MCF 10A (cell line): ENCODE measurements at regions not wholly inside any gene's neighbourhood (a gene's known extent, or its start where the extent isn't known, plus 50 kb on each side); places are given as distances from the start of the nearest gene placed in this dataset.
"Not testable (repeated sequence)": the region's sequence is repeated elsewhere in the genome, so short reads cannot be mapped to it uniquely, and the experiment has no call there.

ENCODE experiments used
- BruUV-seq: library from RNA; stranded (reverse); fragments of 400-500 nt; replicated peaks from 2 replicates; lab custom pipeline; 2021; lab: Mats Ljungman, UMichigan
- CTCF ChIA-PET: fragments of 300-600 bp; sonication (Branson Sonifier 250); formaldehyde crosslinking; extraction: SDS; loops from one replicate; lab custom pipeline; 2021; ENCODE audit warnings: antibody characterized with exemption, inconsistent platforms; lab: Yijun Ruan, JAX
- POLR2A ChIA-PET: fragments of 300-600, 350-650 bp; sonication (Branson Sonifier 250); formaldehyde crosslinking; extraction: SDS; loops from one replicate; lab custom pipeline; 2020; ENCODE audit warnings: antibody characterized with exemption, inconsistent platforms; lab: Yijun Ruan, JAX
- DNase-seq: peaks from one replicate; pipeline ENCODE4 v3.0.0-alpha.2; 2018; ENCODE audit not compliant: unreplicated experiment
- H3K27ac Mint-ChIP-seq: one replicate; pipeline ENCODE4 v1.8.0; 2022; ENCODE audit warnings: mild to moderate bottlenecking, low read depth, mixed read lengths; ENCODE audit not compliant: unreplicated experiment
- H3K27me3 Mint-ChIP-seq: one replicate; pipeline ENCODE4 v1.8.0; 2022; ENCODE audit warnings: mixed read lengths; ENCODE audit not compliant: insufficient read depth, unreplicated experiment
- H3K36me3 Mint-ChIP-seq: one replicate; pipeline ENCODE4 v1.8.0; 2022; ENCODE audit warnings: mild to moderate bottlenecking, moderate library complexity, mixed read lengths; ENCODE audit not compliant: insufficient read depth, unreplicated experiment
- H3K4me1 Mint-ChIP-seq: one replicate; pipeline ENCODE4 v1.8.0; 2022; ENCODE audit warnings: mixed read lengths; ENCODE audit not compliant: insufficient read depth, unreplicated experiment
- H3K4me3 Mint-ChIP-seq: one replicate; pipeline ENCODE4 v1.8.0; 2022; ENCODE audit warnings: mild to moderate bottlenecking, moderate library complexity, mixed read lengths; ENCODE audit not compliant: unreplicated experiment
- H3K9me3 Mint-ChIP-seq: one replicate; pipeline ENCODE4 v1.8.0; 2022; ENCODE audit warnings: mixed read lengths; ENCODE audit not compliant: unreplicated experiment
- intact Hi-C: fragments of 100-400 bp; cut with micrococcal nuclease; formaldehyde crosslinking; loops from 2 replicates; pipeline ENCODE4 v1.14.1; 2022
- TF ChIP-seq, protein P1 (sequence below): fragments of 200-600 bp; IDR thresholded peaks from one replicate; pipeline ENCODE4 v1.8.0; 2022; ENCODE audit warnings: antibody characterized with exemption, mild to moderate bottlenecking; ENCODE audit not compliant: unreplicated experiment

DNA sequence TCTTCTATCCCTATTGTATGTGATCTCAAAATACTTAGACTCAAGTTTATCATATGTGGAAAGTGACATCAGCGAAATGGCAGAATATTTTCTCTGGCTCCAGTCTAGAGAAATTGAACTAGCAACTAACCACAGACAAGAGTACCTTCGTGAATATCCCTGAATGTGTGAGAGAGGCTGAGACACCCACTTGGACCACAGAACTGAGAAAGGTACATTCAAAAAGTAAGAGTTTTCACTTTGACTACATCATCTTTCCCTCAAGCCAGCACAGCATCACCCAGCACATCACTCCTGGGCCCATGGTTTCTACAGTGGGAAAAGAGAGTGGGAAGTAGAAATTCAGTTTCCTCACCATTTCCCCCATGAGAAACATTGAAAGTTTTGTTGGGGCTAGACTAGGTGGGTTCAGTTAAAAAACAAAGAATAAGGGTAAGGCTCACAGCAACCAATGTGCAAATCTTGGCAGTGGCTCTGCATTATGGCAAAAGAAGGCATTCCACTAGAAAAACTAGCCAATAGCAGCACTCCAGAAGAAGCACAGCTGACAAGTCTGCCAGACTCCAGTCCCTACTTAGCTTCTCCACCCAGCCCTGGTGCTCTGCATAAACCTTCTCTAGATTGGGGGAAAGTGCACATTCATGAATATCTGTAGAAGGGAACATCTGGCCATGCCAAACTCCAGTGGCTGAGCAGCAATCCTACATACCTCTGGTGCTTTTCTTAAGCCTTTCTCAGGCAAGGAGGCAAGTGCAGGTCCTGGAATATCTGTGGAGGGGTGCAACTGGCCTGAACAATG lies 225.6 kb upstream of the VLDLR start:
- CTCF ChIA-PET: interaction anchor here (0.7 kb wide), 1 partner anchor 15 kb away, joined by 3 read pairs; no protein-coding TSS in a partner anchor
- POLR2A ChIA-PET: no interaction called here
- TF ChIP-seq, protein P1, sequence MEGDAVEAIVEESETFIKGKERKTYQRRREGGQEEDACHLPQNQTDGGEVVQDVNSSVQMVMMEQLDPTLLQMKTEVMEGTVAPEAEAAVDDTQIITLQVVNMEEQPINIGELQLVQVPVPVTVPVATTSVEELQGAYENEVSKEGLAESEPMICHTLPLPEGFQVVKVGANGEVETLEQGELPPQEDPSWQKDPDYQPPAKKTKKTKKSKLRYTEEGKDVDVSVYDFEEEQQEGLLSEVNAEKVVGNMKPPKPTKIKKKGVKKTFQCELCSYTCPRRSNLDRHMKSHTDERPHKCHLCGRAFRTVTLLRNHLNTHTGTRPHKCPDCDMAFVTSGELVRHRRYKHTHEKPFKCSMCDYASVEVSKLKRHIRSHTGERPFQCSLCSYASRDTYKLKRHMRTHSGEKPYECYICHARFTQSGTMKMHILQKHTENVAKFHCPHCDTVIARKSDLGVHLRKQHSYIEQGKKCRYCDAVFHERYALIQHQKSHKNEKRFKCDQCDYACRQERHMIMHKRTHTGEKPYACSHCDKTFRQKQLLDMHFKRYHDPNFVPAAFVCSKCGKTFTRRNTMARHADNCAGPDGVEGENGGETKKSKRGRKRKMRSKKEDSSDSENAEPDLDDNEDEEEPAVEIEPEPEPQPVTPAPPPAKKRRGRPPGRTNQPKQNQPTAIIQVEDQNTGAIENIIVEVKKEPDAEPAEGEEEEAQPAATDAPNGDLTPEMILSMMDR: no peak
- Mint-ChIP-seq H3K27ac (no peak overlapping the region), H3K27me3 (no peaks in the 10 kb centered on the region), H3K4me1 (no peaks in the 10 kb centered on the region), H3K36me3 (no peaks in the 10 kb centered on the region), H3K4me3 (no peak overlapping the region), H3K9me3 (no peaks in the 10 kb centered on the region)
- DNase-seq: no peak
- intact Hi-C loops: no loop called here
- no TSS peak for BruUV-seq

DNA sequence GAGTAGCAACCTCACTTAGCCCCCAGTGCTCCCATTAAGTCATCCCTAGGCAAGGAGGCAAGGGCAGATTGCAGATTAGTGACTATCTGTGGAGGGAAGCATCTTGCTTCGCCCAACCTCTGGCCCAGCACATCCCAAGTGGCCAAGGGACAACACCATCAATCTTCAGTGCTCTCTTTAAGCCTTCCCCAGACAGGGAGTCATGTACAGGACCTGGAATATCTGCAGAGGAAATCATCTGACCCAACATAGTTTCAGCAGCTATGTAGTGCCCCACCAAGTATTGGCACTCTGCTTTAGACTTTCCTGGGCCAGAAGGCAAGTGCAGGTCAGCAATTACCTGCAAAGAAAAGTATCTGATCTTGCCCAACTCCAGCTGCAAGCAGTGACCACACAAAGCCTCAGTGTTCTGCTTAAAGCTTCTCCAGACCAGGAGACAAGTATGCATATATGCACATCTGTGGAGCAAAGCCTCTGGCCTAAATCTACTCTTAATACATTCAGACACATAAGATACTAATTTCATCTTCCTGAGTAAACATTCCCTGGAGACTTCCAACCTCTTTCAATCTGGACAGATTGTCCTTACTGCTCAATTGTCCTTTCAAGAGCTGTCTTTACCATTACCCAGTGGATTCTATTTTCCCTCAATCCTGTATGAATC lies 224.8 kb upstream of the VLDLR start:
- H3K4me3 Mint-ChIP-seq: no peak overlapping the region
- TF ChIP-seq, protein P1: no peak
- intact Hi-C loops: no loop called here
- H3K27me3 Mint-ChIP-seq: no peaks in the 10 kb centered on the region
- no peak for DNase-seq
- H3K4me1 Mint-ChIP-seq: peaks cover 6% of the 10 kb centered on the region
- no peaks in the 10 kb centered on the region for H3K36me3 Mint-ChIP-seq
- CTCF ChIA-PET: interaction anchor here (0.7 kb wide), 1 partner anchor 15 kb away, joined by 3 read pairs; no protein-coding TSS in a partner anchor
- no peak overlapping the region for H3K27ac Mint-ChIP-seq
- POLR2A ChIA-PET: no interaction called here
- H3K9me3 Mint-ChIP-seq: no peaks in the 10 kb centered on the region
- BruUV-seq: no TSS peak

DNA sequence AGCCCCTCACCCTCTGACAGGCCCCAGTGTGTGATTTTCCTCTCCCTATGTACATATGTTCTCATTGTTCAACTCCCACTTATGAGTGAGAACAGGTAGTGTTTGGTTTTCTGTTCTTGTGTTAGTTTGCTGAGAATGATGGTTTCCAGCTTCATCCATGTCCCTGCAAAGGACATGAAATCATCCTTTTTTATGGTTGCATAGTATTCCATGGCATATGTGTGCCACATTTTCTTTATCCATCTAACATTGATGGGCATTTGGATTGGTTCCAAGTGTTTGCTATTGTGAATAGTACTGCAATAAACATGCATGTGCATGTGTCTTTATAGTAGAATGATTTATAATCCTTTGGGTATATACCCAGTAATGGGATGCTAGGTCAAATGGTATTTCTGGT lies 223.7 kb upstream of the VLDLR start:
- H3K4me3 Mint-ChIP-seq, H3K36me3 Mint-ChIP-seq, BruUV-seq, intact Hi-C loops, H3K4me1 Mint-ChIP-seq, CTCF ChIA-PET, POLR2A ChIA-PET, H3K27me3 Mint-ChIP-seq, H3K27ac Mint-ChIP-seq, H3K9me3 Mint-ChIP-seq, DNase-seq: not testable (repeated sequence)

DNA sequence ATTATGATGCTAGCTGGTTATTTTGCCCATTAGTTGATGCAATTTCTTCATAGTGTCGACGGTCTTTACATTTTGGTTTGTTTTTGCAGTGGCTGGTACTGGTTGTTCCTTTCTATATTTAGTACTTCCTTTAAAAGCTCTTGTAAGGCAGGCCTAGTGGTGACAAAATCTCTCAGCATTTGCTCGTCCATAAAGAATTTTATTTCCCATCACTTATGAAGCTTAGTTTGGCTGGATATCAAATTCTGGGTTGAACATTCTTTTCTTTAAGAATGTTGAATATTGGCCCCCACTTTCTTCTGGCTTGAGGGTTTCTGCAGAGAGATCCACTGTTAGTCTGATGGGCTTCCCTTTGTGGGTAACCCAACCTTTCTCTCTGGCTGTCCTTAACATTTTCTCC lies 219.8 kb upstream of the VLDLR start:
- BruUV-seq, intact Hi-C loops, H3K27ac Mint-ChIP-seq, DNase-seq, H3K9me3 Mint-ChIP-seq, H3K4me3 Mint-ChIP-seq, POLR2A ChIA-PET, H3K36me3 Mint-ChIP-seq, H3K27me3 Mint-ChIP-seq, H3K4me1 Mint-ChIP-seq: not testable (repeated sequence)
- CTCF ChIA-PET: interaction anchor here (0.6 to 0.7 kb wide), 2 partner anchors 163 to 307 kb away, joined by 3 read pairs; no protein-coding TSS in a partner anchor

DNA sequence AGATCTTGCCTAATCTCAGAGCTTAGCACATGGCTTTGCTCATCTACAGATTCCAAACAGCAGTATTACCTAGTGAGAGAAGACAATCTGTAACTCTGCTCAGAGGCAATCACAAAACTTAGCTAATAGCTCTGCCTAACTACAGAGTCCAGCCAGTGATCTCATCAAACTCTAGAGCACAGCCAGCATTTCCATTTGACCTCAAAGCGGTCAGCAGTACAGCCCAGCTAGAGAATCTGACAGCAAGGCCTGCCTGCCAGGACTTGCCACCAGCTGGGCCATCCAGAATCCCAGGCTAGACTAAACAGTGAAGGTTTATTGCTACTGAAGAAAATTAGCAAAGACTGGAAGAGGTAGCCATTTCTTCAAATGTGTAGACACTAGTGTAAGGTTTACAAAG lies 217.9 kb upstream of the VLDLR start:
- Mint-ChIP-seq H3K9me3 (no peaks in the 10 kb centered on the region), H3K4me3 (no peak overlapping the region), H3K4me1 (peaks cover 6% of the 10 kb centered on the region), H3K27me3 (no peaks in the 10 kb centered on the region), H3K36me3 (no peaks in the 10 kb centered on the region), H3K27ac (no peak overlapping the region)
- TF ChIP-seq, protein P1: no peak
- intact Hi-C loops: no loop called here
- POLR2A ChIA-PET: no interaction called here
- DNase-seq: no peak
- CTCF ChIA-PET: interaction anchor here (0.5 to 0.6 kb wide), 3 partner anchors 19 to 72 kb away, joined by 3 to 4 read pairs (median 3); no protein-coding TSS in a partner anchor
- no TSS peak for BruUV-seq
